HCT116 (cell line): ENCODE measurements at regions not wholly inside any gene's neighbourhood (a gene's known extent, or its start where the extent isn't known, plus 50 kb on each side); places are given as distances from the start of the nearest gene placed in this dataset.

Experiments
- EZH2 ChIP-seq: fragments of 200-600 bp; sonication (generic); IDR thresholded peaks from 2 replicates; pipeline ENCODE4 v1.6.1; 2017; ENCODE audit warnings: antibody characterized with exemption, mixed run types
- POLR2A ChIP-seq: IDR thresholded peaks from 2 replicates; pipeline ENCODE4 v1.7.0; 2011; ENCODE audit warnings: borderline replicate concordance; ENCODE audit not compliant: insufficient read depth, insufficient read length; ENCODE audit errors: extremely low read depth
- SIN3A ChIP-seq: IDR thresholded peaks from 2 replicates; pipeline ENCODE4 v1.6.1; 2012; ENCODE audit warnings: low read depth
- SP1 ChIP-seq: IDR thresholded peaks from 2 replicates; pipeline ENCODE4 v1.6.1; 2012; ENCODE audit warnings: low read depth
- SRF ChIP-seq: IDR thresholded peaks from 2 replicates; pipeline ENCODE4 v1.6.1; 2012; ENCODE audit warnings: low read depth
- TCF7L2 ChIP-seq: IDR thresholded peaks from 2 replicates; pipeline ENCODE4 v1.7.0; 2011; ENCODE audit warnings: borderline replicate concordance, inconsistent platforms; ENCODE audit not compliant: insufficient read depth, insufficient read length; ENCODE audit errors: extremely low read depth
- YY1 ChIP-seq: IDR thresholded peaks from 2 replicates; pipeline ENCODE4 v1.6.1; 2011; ENCODE audit warnings: low read length, low read depth, moderate library complexity, mild to moderate bottlenecking; ENCODE audit not compliant: insufficient replicate concordance; ENCODE audit errors: extremely low read depth
- TF ChIP-seq, protein P1 (sequence below), 3 experiments: fragments of 200-600 bp in 1 of 3; sonication (generic) in 1 of 3; IDR thresholded peaks in 2 of 3; conservative IDR thresholded peaks in 1 of 3; 2 replicates each; pipeline ENCODE4 v1.5.1; 2012 to 2017; ENCODE audit warnings: low read depth in 2 of 3, low read length in 2 of 3, antibody characterized with exemption in 1 of 3, borderline replicate concordance in 1 of 3, control low read depth in 1 of 3, mild to moderate bottlenecking in 1 of 3, mixed read lengths in 1 of 3, mixed run types in 1 of 3, moderate library complexity in 1 of 3; ENCODE audit not compliant: insufficient read depth in 1 of 3

DNA sequence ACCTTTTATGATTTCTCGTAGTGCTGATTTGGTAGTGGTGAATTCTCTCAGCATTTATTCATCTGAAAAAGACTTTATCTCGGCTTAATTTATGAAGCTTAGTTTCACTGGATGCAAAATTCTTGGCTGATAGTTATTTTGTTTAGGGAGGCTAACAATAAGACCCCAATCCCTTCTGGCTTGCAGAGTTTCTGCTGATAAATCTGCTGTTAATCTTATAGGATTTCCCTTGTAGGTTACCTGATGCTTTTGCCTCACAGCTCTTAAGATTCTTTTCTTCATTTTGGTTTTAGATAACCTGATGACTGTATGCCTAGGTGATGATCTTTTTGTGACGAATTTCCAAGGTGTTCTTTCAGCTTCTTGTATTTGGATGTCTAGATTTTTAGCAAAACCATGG is 388.7 kb downstream of the UTRN start:
- TF ChIP-seq, protein P1, sequence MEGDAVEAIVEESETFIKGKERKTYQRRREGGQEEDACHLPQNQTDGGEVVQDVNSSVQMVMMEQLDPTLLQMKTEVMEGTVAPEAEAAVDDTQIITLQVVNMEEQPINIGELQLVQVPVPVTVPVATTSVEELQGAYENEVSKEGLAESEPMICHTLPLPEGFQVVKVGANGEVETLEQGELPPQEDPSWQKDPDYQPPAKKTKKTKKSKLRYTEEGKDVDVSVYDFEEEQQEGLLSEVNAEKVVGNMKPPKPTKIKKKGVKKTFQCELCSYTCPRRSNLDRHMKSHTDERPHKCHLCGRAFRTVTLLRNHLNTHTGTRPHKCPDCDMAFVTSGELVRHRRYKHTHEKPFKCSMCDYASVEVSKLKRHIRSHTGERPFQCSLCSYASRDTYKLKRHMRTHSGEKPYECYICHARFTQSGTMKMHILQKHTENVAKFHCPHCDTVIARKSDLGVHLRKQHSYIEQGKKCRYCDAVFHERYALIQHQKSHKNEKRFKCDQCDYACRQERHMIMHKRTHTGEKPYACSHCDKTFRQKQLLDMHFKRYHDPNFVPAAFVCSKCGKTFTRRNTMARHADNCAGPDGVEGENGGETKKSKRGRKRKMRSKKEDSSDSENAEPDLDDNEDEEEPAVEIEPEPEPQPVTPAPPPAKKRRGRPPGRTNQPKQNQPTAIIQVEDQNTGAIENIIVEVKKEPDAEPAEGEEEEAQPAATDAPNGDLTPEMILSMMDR (IDR thresholded peaks at IDR 0.05 in 2 of 3, conservative IDR thresholded peaks at IDR 0.05 in 1 of 3; ENCODE audit: borderline replicate concordance in 1 of 3, insufficient read depth in 1 of 3, low read depth in 2 of 3, low read length in 2 of 3): no peak
- no peak for TF ChIP-seq SP1
- TF ChIP-seq YY1: no peak
- no peak for TF ChIP-seq SRF
- TF ChIP-seq EZH2: no peak
- no peak for TF ChIP-seq TCF7L2
- TF ChIP-seq SIN3A: no peak
- no peak for TF ChIP-seq POLR2A
